Uterus (tissue), 2 donors: ENCODE measurements at regions not wholly inside any gene's neighbourhood (a gene's known extent, or its start where the extent isn't known, plus 50 kb on each side); places are given as distances from the start of the nearest gene placed in this dataset.

Source experiments
- CTCF ChIP-seq, 4 experiments: fragments of 200-600 bp in 2 of 4; fragments of 450-650 bp in 2 of 4; sonication (generic) in 2 of 4; IDR thresholded peaks; one replicate each; pipeline ENCODE4 v1.5.1; 2016 to 2019; ENCODE audit warnings: antibody characterized with exemption in 4 of 4, mild to moderate bottlenecking in 2 of 4, moderate library complexity in 1 of 4
- POLR2A ChIP-seq, 2 donors: fragments of 450-650 bp; IDR thresholded peaks; one replicate each; pipeline ENCODE4 v1.6.1; 2016; ENCODE audit warnings: antibody characterized with exemption in 2 of 2, mild to moderate bottlenecking in 1 of 2, moderate library complexity in 1 of 2

- TF ChIP-seq POLR2A (IDR thresholded peaks at IDR 0.05) (no peak), CTCF (IDR thresholded peaks at IDR 0.05) (no peak)
These were observed 896.2 kb downstream of the CCDC85A start for GRCh38 chr2:57080035-57080434.
